H7 (cell line): ENCODE measurements at regions not wholly inside any gene's neighbourhood (a gene's known extent, or its start where the extent isn't known, plus 50 kb on each side); places are given as distances from the start of the nearest gene placed in this dataset.
"Not testable (repeated sequence)": the region's sequence is repeated elsewhere in the genome, so short reads cannot be mapped to it uniquely, and the experiment has no call there.

Source experiments
- DNase-seq: peaks from one replicate; pipeline ENCODE4 v3.0.0; 2012
- H3K27me3 ChIP-seq: 2 replicates; pipeline ENCODE4 v1.6.0; 2011; ENCODE audit warnings: mild to moderate bottlenecking, low read length; ENCODE audit not compliant: control insufficient read depth, insufficient read depth
- H3K36me3 ChIP-seq: replicated peaks from 2 replicates; pipeline ENCODE4 v1.5.1; 2011; ENCODE audit warnings: low read length; ENCODE audit not compliant: control insufficient read depth, insufficient read depth
- H3K4me3 ChIP-seq: 2 replicates; pipeline ENCODE4 v1.5.1; 2011; ENCODE audit warnings: low read depth, mild to moderate bottlenecking, control low read depth, low read length, moderate library complexity; ENCODE audit not compliant: insufficient read depth

GRCh38 chr17:34070712-34071111, 184.4 kb upstream of the CCL2 start:
- H3K27me3 ChIP-seq = no peaks in the 10 kb centered on the region
- no peak overlapping the region for H3K4me3 ChIP-seq
- DNase-seq = no peak
- H3K36me3 ChIP-seq = no peaks in the 10 kb centered on the region

- Histone ChIP-seq H3K36me3 (no peaks in the 10 kb centered on the region), H3K27me3 (no peaks in the 10 kb centered on the region), H3K4me3 (no peak overlapping the region)
- peak; percentile 13 for DNase-seq
These were observed 183.1 kb upstream of the CCL2 start for GRCh38 chr17:34071886-34072420.

GRCh38 chr17:34075076-34075475, 180.0 kb upstream of the CCL2 start:
- Histone ChIP-seq H3K27me3 (no peaks in the 10 kb centered on the region), H3K36me3 (no peaks in the 10 kb centered on the region), H3K4me3 (no peak overlapping the region)
- DNase-seq = no peak

- H3K36me3 ChIP-seq = no peaks in the 10 kb centered on the region
These were observed 178.1 kb upstream of the CCL2 start for GRCh38 chr17:34076743-34077631.

GRCh38 chr17:34081269-34081668, 173.8 kb upstream of the CCL2 start:
- peak; percentile 60 for DNase-seq
- no peaks in the 10 kb centered on the region for H3K36me3 ChIP-seq

More at GRCh38 chr17:34076743-34077631, 178.1 kb upstream of the CCL2 start:
- no peaks in the 10 kb centered on the region for H3K27me3 ChIP-seq
- H3K4me3 ChIP-seq = no peak overlapping the region
- DNase-seq = no peak

GRCh38 chr17:34082404-34082803, 172.7 kb upstream of the CCL2 start:
- Histone ChIP-seq H3K4me3 (no peak overlapping the region), H3K27me3 (no peaks in the 10 kb centered on the region), H3K36me3 (no peaks in the 10 kb centered on the region)
- DNase-seq = no peak

More at GRCh38 chr17:34081269-34081668, 173.8 kb upstream of the CCL2 start:
- Histone ChIP-seq H3K4me3 (no peak overlapping the region), H3K27me3 (no peaks in the 10 kb centered on the region)

- H3K4me3 ChIP-seq, H3K27me3 ChIP-seq, DNase-seq, H3K36me3 ChIP-seq: not testable (repeated sequence)
These were observed 166.0 kb upstream of the CCL2 start for GRCh38 chr17:34089042-34089441.

- Histone ChIP-seq H3K27me3 (no peaks in the 10 kb centered on the region), H3K4me3 (no peak overlapping the region)
- no peak for DNase-seq
These were observed 164.5 kb upstream of the CCL2 start for GRCh38 chr17:34090593-34090992.

GRCh38 chr17:34091975-34092374, 163.1 kb upstream of the CCL2 start:
- H3K36me3 ChIP-seq = no peaks in the 10 kb centered on the region
- DNase-seq = no peak
- no peaks in the 10 kb centered on the region for H3K27me3 ChIP-seq
- no peak overlapping the region for H3K4me3 ChIP-seq

More at GRCh38 chr17:34090593-34090992, 164.5 kb upstream of the CCL2 start:
- H3K36me3 ChIP-seq = no peaks in the 10 kb centered on the region

GRCh38 chr17:34095106-34095505, 160.0 kb upstream of the CCL2 start:
- Histone ChIP-seq H3K4me3 (no peak overlapping the region), H3K36me3 (no peaks in the 10 kb centered on the region), H3K27me3 (no peaks in the 10 kb centered on the region)
- no peak for DNase-seq

GRCh38 chr17:34098699-34099098, 156.4 kb upstream of the CCL2 start:
- DNase-seq = no peak
- Histone ChIP-seq H3K36me3 (no peaks in the 10 kb centered on the region), H3K4me3 (no peak overlapping the region), H3K27me3 (no peaks in the 10 kb centered on the region)

- no peaks in the 10 kb centered on the region for H3K36me3 ChIP-seq
- H3K4me3 ChIP-seq = no peak overlapping the region
- no peaks in the 10 kb centered on the region for H3K27me3 ChIP-seq
- DNase-seq = peak; percentile 19
These were observed 155.1 kb upstream of the CCL2 start for GRCh38 chr17:34099859-34100515.

- H3K4me3 ChIP-seq = no peak overlapping the region
- no peaks in the 10 kb centered on the region for H3K27me3 ChIP-seq
- DNase-seq = no peak
- no peaks in the 10 kb centered on the region for H3K36me3 ChIP-seq
These were observed 148.1 kb upstream of the CCL2 start for GRCh38 chr17:34107019-34107418.

- H3K27me3 ChIP-seq = no peaks in the 10 kb centered on the region
- DNase-seq = peak; percentile 21
- H3K4me3 ChIP-seq = no peak overlapping the region
- no peaks in the 10 kb centered on the region for H3K36me3 ChIP-seq
These were observed 144.8 kb upstream of the CCL2 start for GRCh38 chr17:34110315-34110714.

- no peak for DNase-seq
- H3K27me3 ChIP-seq = no peaks in the 10 kb centered on the region
- H3K4me3 ChIP-seq = no peak overlapping the region
- H3K36me3 ChIP-seq = no peaks in the 10 kb centered on the region
These were observed 142.0 kb upstream of the CCL2 start for GRCh38 chr17:34113089-34113488.
